IPS DF 6.9 (cell line): ENCODE measurements at regions not wholly inside any gene's neighbourhood (a gene's known extent, or its start where the extent isn't known, plus 50 kb on each side); places are given as distances from the start of the nearest gene placed in this dataset.

ENCODE experiments used
- DNase-seq: peaks from one replicate; pipeline ENCODE4 v3.0.0-alpha.2; 2013; ENCODE audit warnings: low read depth, low spot score
- H3K27ac ChIP-seq: one replicate; pipeline ENCODE4 v1.5.1; 2013; ENCODE audit warnings: low read length, control low read depth
- H3K27me3 ChIP-seq: 2 replicates; pipeline ENCODE4 v1.6.1; 2013; ENCODE audit warnings: mild to moderate bottlenecking, low read length; ENCODE audit not compliant: control insufficient read depth, insufficient read depth
- H3K36me3 ChIP-seq: 2 replicates; pipeline ENCODE4 v1.6.1; 2013; ENCODE audit warnings: low read length; ENCODE audit not compliant: control insufficient read depth, insufficient read depth
- H3K4me1 ChIP-seq: 2 replicates; pipeline ENCODE4 v1.6.1; 2013; ENCODE audit warnings: low read length; ENCODE audit not compliant: control insufficient read depth, insufficient read depth
- H3K4me3 ChIP-seq: 2 replicates; pipeline ENCODE4 v1.5.1; 2013; ENCODE audit warnings: mild to moderate bottlenecking, low read length
- H3K9me3 ChIP-seq: 2 replicates; pipeline ENCODE4 v1.6.1; 2013; ENCODE audit warnings: low read length, inconsistent platforms; ENCODE audit not compliant: control insufficient read depth, insufficient read depth
- WGBS: extraction: QIAGEN DNeasy Blood & Tissue Kit; methylation state at CpG from one replicate; pipeline ENCODE4 v1.1.7; 2013; ENCODE audit warnings: mixed read lengths, missing lambda C conversion rate; ENCODE audit not compliant: insufficient read length, insufficient coverage; 5-methylcytosine and 5-hydroxymethylcytosine counted together

- no peaks in the 10 kb centered on the region for H3K9me3 ChIP-seq
- H3K27me3 ChIP-seq = no peaks in the 10 kb centered on the region
- H3K27ac ChIP-seq = no peak overlapping the region
- WGBS = no CpG with 5 or more reads among the region's 1 CpG
- H3K4me1 ChIP-seq = no peaks in the 10 kb centered on the region
- H3K36me3 ChIP-seq = no peaks in the 10 kb centered on the region
- no peak overlapping the region for H3K4me3 ChIP-seq
- no peak for DNase-seq
Measured at GRCh38 chr9:11097020-11097419, 484.2 kb upstream of the PTPRD start.

- H3K4me3 ChIP-seq = no peak overlapping the region
- H3K27me3 ChIP-seq = no peaks in the 10 kb centered on the region
- WGBS = no CpG with 5 or more reads among the region's 2 CpGs
- H3K9me3 ChIP-seq = no peaks in the 10 kb centered on the region
- no peaks in the 10 kb centered on the region for H3K36me3 ChIP-seq
- H3K4me1 ChIP-seq = no peaks in the 10 kb centered on the region
- DNase-seq = no peak
- no peak overlapping the region for H3K27ac ChIP-seq
Measured at GRCh38 chr9:11103525-11103924, 490.7 kb upstream of the PTPRD start.

GRCh38 chr9:11107196-11107595 is 494.4 kb upstream of the PTPRD start:
- no peaks in the 10 kb centered on the region for H3K27me3 ChIP-seq
- no peaks in the 10 kb centered on the region for H3K9me3 ChIP-seq
- no CpG with 5 or more reads among the region's 8 CpGs for WGBS
- no peak for DNase-seq
- no peak overlapping the region for H3K4me3 ChIP-seq
- H3K27ac ChIP-seq = no peak overlapping the region
- no peaks in the 10 kb centered on the region for H3K4me1 ChIP-seq
- H3K36me3 ChIP-seq = no peaks in the 10 kb centered on the region

DNA sequence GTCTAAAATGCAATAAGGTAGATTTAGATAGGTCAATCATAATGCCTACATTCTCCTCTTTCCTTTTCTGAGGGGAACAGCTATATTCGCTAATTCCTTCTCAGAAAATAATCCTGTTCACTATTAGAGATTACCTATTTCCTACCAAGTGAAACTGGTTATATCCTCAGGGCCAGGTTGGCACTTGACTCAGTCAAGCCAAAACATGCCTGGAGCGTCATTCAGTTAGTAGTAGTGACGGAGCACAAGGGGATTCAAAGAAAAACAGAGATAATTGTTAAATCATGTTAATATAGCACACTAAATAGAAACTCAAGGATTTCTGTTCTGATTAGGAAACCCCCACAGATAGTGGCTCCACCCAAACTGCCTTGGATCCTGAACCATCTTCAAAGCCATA is 515.4 kb upstream of the PTPRD start:
- no peak for DNase-seq
- Histone ChIP-seq H3K4me3 (no peak overlapping the region), H3K36me3 (no peaks in the 10 kb centered on the region), H3K27ac (no peak overlapping the region), H3K27me3 (no peaks in the 10 kb centered on the region), H3K9me3 (no peaks in the 10 kb centered on the region), H3K4me1 (no peaks in the 10 kb centered on the region)
- no CpG with 5 or more reads among the region's 3 CpGs for WGBS

DNA sequence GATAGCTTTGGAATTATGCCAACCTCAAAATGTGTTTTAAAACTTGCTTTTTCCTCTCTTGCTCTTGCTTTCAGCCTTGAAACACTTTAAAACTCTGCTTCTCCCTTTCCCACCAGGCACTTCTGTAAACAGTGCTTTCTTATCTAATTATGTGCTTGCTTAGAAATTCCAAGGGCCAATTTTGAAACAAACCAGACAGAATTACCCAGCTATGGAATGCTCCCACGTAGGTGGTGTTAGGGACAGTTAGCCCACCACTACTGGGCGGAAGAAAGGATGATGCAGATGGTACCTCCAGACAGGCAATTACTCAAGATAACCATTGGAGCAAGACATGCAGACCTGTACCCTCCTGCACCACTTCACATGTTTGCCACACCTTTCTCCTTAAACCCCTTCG is 523.0 kb upstream of the PTPRD start:
- Histone ChIP-seq H3K4me3 (no peak overlapping the region), H3K27ac (no peak overlapping the region), H3K27me3 (no peaks in the 10 kb centered on the region), H3K36me3 (no peaks in the 10 kb centered on the region), H3K4me1 (no peaks in the 10 kb centered on the region), H3K9me3 (no peaks in the 10 kb centered on the region)
- no peak for DNase-seq
- no CpG with 5 or more reads among the region's 3 CpGs for WGBS

DNA sequence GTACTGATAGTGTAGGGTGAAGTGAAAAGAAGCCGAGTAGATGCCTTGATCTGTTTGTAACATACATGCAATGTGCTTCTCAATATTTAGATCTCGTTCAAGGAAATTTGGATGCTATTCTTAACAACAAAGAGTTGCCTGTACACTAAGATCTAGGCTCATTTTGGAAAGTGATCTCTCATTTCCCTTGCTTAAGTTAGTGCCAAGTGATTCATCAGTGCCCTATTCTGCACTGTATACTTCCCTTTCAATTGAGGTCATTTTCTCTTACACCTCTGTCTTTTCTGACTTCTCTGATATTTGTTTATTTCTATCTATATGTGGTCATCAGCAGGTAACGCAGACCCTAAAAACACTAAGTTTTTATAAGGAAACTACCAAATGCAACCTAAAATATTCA is 528.6 kb upstream of the PTPRD start:
- no peaks in the 10 kb centered on the region for H3K27me3 ChIP-seq
- WGBS = no CpG with 5 or more reads among the region's 3 CpGs
- H3K4me3 ChIP-seq = no peak overlapping the region
- H3K36me3 ChIP-seq = no peaks in the 10 kb centered on the region
- H3K9me3 ChIP-seq = no peaks in the 10 kb centered on the region
- no peak overlapping the region for H3K27ac ChIP-seq
- no peak for DNase-seq
- no peaks in the 10 kb centered on the region for H3K4me1 ChIP-seq

GRCh38 chr9:11142965-11143738 is 530.4 kb upstream of the PTPRD start:
- Histone ChIP-seq H3K4me3 (no peak overlapping the region), H3K9me3 (no peaks in the 10 kb centered on the region), H3K36me3 (no peaks in the 10 kb centered on the region), H3K4me1 (no peaks in the 10 kb centered on the region), H3K27me3 (no peaks in the 10 kb centered on the region), H3K27ac (no peak overlapping the region)
- no CpG with 5 or more reads among the region's 3 CpGs for WGBS
- DNase-seq = no peak

DNA sequence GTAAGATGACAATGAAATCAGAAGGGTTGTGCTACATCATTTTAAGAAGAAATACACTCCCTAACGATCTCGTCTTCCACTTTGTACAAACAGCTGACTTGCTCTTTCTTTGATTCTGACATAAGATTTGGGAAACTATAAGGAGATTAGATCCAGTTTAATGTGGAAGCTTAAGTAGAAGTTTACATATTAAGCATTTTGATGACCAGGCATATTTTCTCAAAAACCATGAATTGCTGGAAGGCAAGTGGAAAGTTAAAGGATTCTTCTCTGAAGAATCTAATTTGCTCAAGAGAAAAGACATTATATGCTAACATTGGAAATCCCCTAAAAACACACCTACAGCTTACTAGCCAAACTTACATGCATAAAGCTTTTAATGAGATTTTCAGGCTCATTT is 531.9 kb upstream of the PTPRD start:
- Histone ChIP-seq H3K27ac (no peak overlapping the region), H3K9me3 (no peaks in the 10 kb centered on the region), H3K4me3 (no peak overlapping the region), H3K4me1 (no peaks in the 10 kb centered on the region), H3K27me3 (no peaks in the 10 kb centered on the region), H3K36me3 (no peaks in the 10 kb centered on the region)
- no peak for DNase-seq
- WGBS = no CpG with 5 or more reads among the region's 2 CpGs

- Histone ChIP-seq H3K9me3 (no peaks in the 10 kb centered on the region), H3K4me1 (no peaks in the 10 kb centered on the region), H3K27me3 (no peaks in the 10 kb centered on the region), H3K36me3 (no peaks in the 10 kb centered on the region), H3K4me3 (no peak overlapping the region), H3K27ac (no peak overlapping the region)
- no CpG with 5 or more reads among the region's 5 CpGs for WGBS
- DNase-seq = no peak
Measured at GRCh38 chr9:11148189-11148588, 535.4 kb upstream of the PTPRD start.

GRCh38 chr9:11149065-11149464 is 536.3 kb upstream of the PTPRD start:
- WGBS = no CpG with 5 or more reads among the region's 7 CpGs
- DNase-seq = peak; percentile 27
- H3K36me3 ChIP-seq = no peaks in the 10 kb centered on the region

GRCh38 chr9:11158063-11158462 is 545.3 kb upstream of the PTPRD start:
- Histone ChIP-seq H3K27me3 (no peaks in the 10 kb centered on the region), H3K9me3 (no peaks in the 10 kb centered on the region), H3K36me3 (no peaks in the 10 kb centered on the region), H3K27ac (no peak overlapping the region), H3K4me1 (no peaks in the 10 kb centered on the region), H3K4me3 (no peak overlapping the region)
- no peak for DNase-seq
- no CpG with 5 or more reads among the region's 1 CpG for WGBS

More at GRCh38 chr9:11149065-11149464, 536.3 kb upstream of the PTPRD start:
- no peaks in the 10 kb centered on the region for H3K27me3 ChIP-seq
- no peak overlapping the region for H3K27ac ChIP-seq
- H3K9me3 ChIP-seq = no peaks in the 10 kb centered on the region
- H3K4me1 ChIP-seq = no peaks in the 10 kb centered on the region
- H3K4me3 ChIP-seq = no peak overlapping the region
